ENCODE measurements at regions not wholly inside any gene's neighbourhood (a gene's known extent, or its start where the extent isn't known, plus 50 kb on each side); places are given as distances from the start of the nearest gene placed in this dataset.
A peak's percentile ranks its signal among the peaks of the same experiment; 100 is the strongest.

- DNase-seq (ENCODE audit: low spot score) = no peak
These were observed 468.2 kb downstream of the ARHGEF28 start for GRCh38 chr5:74094096-74094781.

- DNase-seq (ENCODE audit: low spot score) = no peak
These were observed 467.6 kb downstream of the ARHGEF28 start for GRCh38 chr5:74093561-74093960.

GRCh38 chr5:74092766-74093165, 466.8 kb downstream of the ARHGEF28 start:
- no peak for DNase-seq (ENCODE audit: low spot score)

GRCh38 chr5:74085782-74086181, 459.8 kb downstream of the ARHGEF28 start:
- no peak for DNase-seq (ENCODE audit: low spot score)

- no peak for DNase-seq (ENCODE audit: low spot score)
These were observed 459.2 kb downstream of the ARHGEF28 start for GRCh38 chr5:74085186-74085585.

- no peak for DNase-seq (ENCODE audit: low spot score)
These were observed 457.2 kb downstream of the ARHGEF28 start for GRCh38 chr5:74083096-74083791.

- no peak for DNase-seq (ENCODE audit: low spot score)
These were observed 456.6 kb downstream of the ARHGEF28 start for GRCh38 chr5:74082512-74083055.

- DNase-seq (ENCODE audit: low spot score) = no peak
These were observed 455.1 kb downstream of the ARHGEF28 start for GRCh38 chr5:74081126-74081525.

- DNase-seq (ENCODE audit: low spot score) = no peak
These were observed 454.1 kb downstream of the ARHGEF28 start for GRCh38 chr5:74079971-74080556.

- no peak for DNase-seq (ENCODE audit: low spot score)
These were observed 449.8 kb downstream of the ARHGEF28 start for GRCh38 chr5:74075501-74076484.

- DNase-seq (ENCODE audit: low spot score) = no peak
These were observed 448.1 kb downstream of the ARHGEF28 start for GRCh38 chr5:74074111-74074510.

GRCh38 chr5:74073257-74073656, 447.3 kb downstream of the ARHGEF28 start:
- no peak for DNase-seq (ENCODE audit: low spot score)

GRCh38 chr5:74072646-74073045, 446.6 kb downstream of the ARHGEF28 start:
- no peak for DNase-seq (ENCODE audit: low spot score)

- no peak for DNase-seq (ENCODE audit: low spot score)
These were observed 444.8 kb downstream of the ARHGEF28 start for GRCh38 chr5:74070766-74071165.

- no peak for DNase-seq (ENCODE audit: low spot score)
These were observed 443.7 kb downstream of the ARHGEF28 start for GRCh38 chr5:74069741-74070140.

GRCh38 chr5:74067748-74068541, 441.9 kb downstream of the ARHGEF28 start:
- DNase-seq (ENCODE audit: low spot score) = peak; percentile 37

GRCh38 chr5:74064911-74065310, 438.9 kb downstream of the ARHGEF28 start:
- no peak for DNase-seq (ENCODE audit: low spot score)

GRCh38 chr5:74064225-74064624, 438.2 kb downstream of the ARHGEF28 start:
- DNase-seq (ENCODE audit: low spot score) = no peak

GRCh38 chr5:74063821-74064220, 437.8 kb downstream of the ARHGEF28 start:
- peak; percentile 93 for DNase-seq (ENCODE audit: low spot score)

- no peak for DNase-seq (ENCODE audit: low spot score)
These were observed 437.4 kb downstream of the ARHGEF28 start for GRCh38 chr5:74063346-74063745.

GRCh38 chr5:74061292-74061691, 435.3 kb downstream of the ARHGEF28 start:
- DNase-seq (ENCODE audit: low spot score) = no peak

All from SW480 (cell line).